MG63 (cell line): ENCODE measurements at regions not wholly inside any gene's neighbourhood (a gene's known extent, or its start where the extent isn't known, plus 50 kb on each side); places are given as distances from the start of the nearest gene placed in this dataset.
A peak's percentile ranks its signal among the peaks of the same experiment; 100 is the strongest.

Experiments used
- DNase-seq: peaks from one replicate; pipeline ENCODE4 v3.0.0-alpha.2; 2020
- H3K27me3 ChIP-seq: fragments of 250-450 bp; sonication (Bioruptor Pico); 2 replicates; pipeline ENCODE4 v1.5.1; 2020; ENCODE audit warnings: mild to moderate bottlenecking, moderate library complexity
- H3K36me3 ChIP-seq: fragments of 250-450 bp; sonication (Bioruptor Pico); 2 replicates; pipeline ENCODE4 v1.5.1; 2020; ENCODE audit warnings: mild to moderate bottlenecking, moderate library complexity
- H3K4me3 ChIP-seq: fragments of 250-450 bp; sonication (Bioruptor Pico); 2 replicates; pipeline ENCODE4 v1.5.1; 2020; ENCODE audit warnings: mild to moderate bottlenecking, moderate library complexity
- H3K9me3 ChIP-seq: fragments of 250-450 bp; sonication (Bioruptor Pico); 2 replicates; pipeline ENCODE4 v1.5.1; 2020; ENCODE audit warnings: mild to moderate bottlenecking, moderate library complexity

DNA sequence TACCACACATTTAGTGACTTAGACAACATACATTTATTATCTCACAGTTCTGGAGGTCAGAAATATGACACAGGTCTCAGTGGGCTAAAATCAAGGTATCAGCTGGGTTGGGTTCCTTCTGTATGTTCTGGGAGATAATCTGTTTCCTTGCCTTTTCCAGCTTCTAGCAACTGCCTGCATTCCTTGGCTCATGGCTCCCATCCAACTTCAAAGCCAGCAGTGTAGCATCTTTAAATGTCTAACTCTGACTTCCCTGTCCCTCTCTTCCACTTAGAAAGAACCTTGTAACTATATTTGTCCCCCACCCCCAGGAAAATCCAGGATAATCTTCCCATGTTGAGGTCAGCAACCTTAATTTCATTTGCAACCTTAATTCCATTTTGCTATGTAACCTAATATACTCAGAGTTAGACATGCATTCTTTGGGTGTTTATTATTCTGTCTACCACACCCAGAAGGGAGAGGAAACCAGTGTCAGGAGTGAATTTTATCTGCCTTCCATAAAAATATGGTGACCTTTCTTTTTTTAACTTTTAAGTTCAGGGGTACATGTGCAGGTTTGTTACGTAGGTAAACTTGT lies 57.3 kb upstream of the SMIM30 start:
- Histone ChIP-seq H3K36me3 (no peaks in the 10 kb centered on the region), H3K27me3 (no peaks in the 10 kb centered on the region), H3K4me3 (no peak overlapping the region), H3K9me3 (no peaks in the 10 kb centered on the region)
- peak; percentile 11 for DNase-seq

DNA sequence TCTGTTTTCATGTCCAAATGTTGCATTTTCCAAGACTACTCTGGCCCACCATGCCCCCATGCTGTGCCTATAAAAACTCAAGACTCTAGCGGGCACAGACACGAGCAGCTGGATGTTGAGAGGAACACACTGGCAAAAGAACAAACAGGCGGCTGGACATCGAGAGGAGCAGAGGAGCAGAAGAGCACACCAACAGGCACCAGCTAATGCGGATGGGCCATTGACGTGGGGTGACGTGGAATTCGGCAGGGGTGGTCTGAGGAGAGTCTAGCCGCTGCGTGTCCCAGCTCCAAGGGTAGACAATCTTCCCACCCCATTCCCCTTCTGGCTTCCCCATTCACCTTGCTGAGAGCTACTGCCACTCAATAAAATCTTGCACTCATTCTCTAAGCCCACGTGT lies 54.4 kb upstream of the SMIM30 start:
- H3K36me3 ChIP-seq = no peaks in the 10 kb centered on the region
- no peaks in the 10 kb centered on the region for H3K27me3 ChIP-seq
- no peak for DNase-seq
- no peaks in the 10 kb centered on the region for H3K9me3 ChIP-seq
- H3K4me3 ChIP-seq = no peak overlapping the region

DNA sequence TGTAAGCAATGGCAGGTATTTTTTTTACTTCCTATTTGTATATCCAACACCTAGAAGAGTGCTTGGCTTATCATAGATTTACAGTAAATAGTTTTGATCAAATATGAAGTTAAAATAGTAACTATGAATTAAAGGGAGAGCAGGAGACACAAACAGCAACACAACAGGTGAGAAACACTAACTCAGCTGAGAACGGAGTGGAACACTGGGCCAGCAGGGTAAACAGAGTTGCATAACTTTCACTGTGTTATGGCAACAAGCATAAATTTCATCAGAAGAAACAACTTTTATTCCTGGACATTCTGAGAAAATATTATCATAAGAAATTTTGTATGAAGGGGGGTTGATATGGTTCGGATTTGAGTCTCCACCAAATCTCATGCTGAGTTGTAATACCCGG lies 52.2 kb upstream of the SMIM30 start:
- no peak overlapping the region for H3K4me3 ChIP-seq
- no peaks in the 10 kb centered on the region for H3K9me3 ChIP-seq
- no peaks in the 10 kb centered on the region for H3K36me3 ChIP-seq
- no peak for DNase-seq
- no peaks in the 10 kb centered on the region for H3K27me3 ChIP-seq
